GM21576 (cell line): ENCODE measurements at regions not wholly inside any gene's neighbourhood (a gene's known extent, or its start where the extent isn't known, plus 50 kb on each side); places are given as distances from the start of the nearest gene placed in this dataset.
"Not testable (repeated sequence)": the region's sequence is repeated elsewhere in the genome, so short reads cannot be mapped to it uniquely, and the experiment has no call there.

ENCODE experiments used
- ATAC-seq: cut with Tn5 transposase; IDR thresholded peaks from one replicate; pipeline ENCODE4 v1.9.1; 2021; ENCODE audit warnings: mild to moderate bottlenecking, moderate library complexity; ENCODE audit not compliant: unreplicated experiment

DNA sequence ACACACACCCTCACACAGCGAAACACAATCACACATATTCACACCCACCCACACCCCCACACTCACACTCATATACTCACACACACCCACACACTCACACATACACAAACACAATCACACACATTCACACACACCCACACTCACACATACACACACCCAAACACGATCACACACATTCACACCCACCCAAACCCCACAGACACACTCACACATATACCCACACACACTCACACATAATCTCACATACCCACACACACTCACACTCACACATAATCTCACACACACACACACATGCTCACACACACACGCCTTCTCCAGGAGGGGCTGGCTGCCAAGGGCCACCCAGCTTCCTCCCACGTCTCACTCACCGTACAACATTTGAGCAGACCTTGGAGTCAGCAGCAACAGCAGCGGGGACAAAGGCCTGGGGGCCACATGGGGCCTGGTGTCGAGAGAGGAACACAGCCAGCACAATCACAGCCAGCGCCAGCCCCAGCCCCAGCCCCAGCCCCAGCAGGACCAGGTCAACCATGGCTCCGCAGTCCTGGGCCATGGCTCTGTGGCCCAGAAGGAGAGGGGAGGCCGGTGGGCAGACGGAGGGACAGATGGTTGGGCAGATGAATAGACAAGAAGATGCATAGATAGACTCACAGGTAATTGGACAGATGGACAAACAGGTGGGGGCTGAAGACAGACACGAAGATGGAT lies 932.9 kb downstream of the TUBA3C start:
- not testable (repeated sequence) for ATAC-seq

DNA sequence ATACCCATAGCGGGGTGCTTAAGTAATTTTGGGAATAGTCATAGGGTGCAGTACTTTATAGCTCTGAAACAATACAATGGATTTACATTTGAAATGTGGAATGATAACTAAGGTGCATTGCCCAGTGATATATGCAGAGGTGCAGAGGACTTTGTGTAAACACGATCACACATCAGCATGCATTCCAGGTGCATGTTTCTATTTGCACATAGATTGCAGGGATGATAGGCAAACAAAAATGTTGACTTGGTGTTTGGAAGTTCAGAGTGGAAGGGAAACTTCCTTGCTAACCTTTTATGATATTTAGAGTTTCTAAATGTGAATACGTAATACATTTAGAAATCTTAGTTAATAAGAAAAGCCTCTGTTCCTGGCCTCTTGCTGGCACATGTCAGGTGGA lies 941.5 kb downstream of the TUBA3C start:
- ATAC-seq: not testable (repeated sequence)

DNA sequence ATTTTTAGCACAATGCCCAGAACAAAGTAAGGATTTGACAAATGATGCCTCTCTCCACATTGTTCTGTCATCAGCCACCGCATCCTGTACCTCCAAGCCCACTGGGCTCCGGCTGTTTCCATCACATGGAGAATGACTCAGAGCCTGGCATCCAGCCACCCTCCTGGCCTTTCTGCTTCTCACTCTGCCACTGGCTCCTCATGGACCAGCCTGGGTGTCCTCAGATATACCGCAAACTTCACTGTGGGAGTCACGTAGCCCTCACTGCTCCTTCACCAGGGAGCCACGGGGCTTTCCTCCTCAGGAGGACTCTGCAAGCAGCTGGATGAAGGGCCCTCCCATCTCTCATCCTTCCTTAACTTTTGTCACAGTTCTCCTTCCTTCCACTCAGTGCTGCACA lies 943.0 kb downstream of the TUBA3C start:
- not testable (repeated sequence) for ATAC-seq

DNA sequence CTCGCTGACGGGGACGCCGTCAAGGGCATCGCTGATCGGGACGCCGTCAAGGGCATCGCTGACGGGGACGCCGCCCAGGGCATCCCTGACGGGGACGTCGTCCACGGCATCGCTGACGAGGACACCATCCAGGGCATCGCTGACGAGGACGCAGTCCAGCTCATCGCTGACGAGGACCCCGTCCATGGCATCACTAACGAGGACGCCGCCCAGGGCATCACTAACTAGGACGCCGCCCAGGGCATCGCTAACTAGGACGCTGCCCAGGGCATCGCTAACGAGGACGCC lies 945.2 kb downstream of the TUBA3C start:
- no peak for ATAC-seq

DNA sequence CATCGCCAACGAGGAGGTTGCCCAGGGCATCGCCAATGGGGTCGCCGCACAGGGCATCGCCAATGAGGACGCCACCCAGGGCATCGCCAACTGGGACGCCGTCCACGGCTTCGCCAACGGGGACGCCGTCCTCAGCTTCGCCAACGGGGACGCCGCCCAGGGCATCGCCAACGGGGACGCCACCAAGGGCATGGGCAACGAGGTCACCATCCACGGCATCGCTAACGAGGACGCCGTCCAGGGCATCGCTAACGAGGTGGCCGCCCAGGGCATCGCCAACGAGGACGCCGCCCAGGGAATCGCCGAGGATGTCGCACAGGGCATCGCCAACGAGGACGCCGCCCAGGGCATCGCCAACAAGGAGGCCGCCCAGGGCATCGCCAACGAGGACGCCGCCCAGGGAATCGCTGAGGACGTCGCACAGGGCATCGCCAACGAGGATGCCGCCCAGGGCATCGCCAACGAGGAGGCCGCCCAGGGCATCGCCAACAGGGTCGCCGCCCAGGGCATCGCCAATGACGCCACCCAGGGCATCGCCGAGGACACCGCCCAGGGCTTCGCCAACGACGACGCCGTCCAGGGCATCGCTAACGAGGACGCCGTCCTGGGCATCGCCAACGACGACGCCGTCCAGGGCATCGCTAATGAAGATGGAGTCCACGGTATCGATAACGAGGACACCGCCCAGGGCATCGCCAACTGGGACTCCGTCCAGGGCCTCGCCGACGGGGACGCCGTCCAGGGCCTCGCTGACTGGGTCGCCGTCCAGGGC lies 945.7 kb downstream of the TUBA3C start:
- no peak for ATAC-seq

DNA sequence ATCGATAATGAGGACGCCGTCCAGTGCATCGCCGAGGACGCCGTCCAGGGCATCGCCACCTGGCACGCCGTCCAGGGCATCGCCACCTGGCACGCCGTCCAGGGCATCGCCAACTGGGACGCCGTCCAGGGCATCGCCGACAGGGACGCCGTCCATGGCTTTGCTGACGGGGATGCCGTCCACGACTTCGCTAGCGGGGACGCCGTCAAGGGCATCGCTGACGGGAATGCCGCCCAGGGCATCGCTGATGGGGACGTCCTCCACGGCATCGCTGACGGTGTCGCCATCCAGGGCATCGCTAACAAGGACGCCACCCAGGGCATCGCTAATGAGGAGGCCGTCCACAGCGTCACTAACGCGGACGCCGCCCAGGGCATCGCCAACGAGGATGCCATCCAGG lies 946.5 kb downstream of the TUBA3C start:
- no peak for ATAC-seq

DNA sequence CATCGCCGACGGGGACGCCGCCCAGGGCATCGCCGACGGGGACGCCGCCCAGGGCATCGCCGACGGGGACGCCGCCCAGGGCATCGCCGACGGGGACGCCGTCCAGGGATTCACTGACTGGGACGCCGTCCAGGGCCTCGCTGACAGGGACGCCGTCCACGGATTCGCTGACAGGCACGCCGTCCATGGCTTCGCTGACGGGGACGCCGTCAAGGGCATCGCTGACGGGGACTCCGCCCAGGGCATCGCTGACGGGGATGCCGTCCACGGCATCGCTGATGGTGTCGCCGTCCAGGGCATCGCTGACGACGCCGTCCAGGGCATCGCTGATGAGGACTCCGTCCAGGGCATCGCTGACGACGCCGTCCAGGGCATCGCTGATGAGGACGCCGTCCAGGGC lies 947.2 kb downstream of the TUBA3C start:
- ATAC-seq: not testable (repeated sequence)

DNA sequence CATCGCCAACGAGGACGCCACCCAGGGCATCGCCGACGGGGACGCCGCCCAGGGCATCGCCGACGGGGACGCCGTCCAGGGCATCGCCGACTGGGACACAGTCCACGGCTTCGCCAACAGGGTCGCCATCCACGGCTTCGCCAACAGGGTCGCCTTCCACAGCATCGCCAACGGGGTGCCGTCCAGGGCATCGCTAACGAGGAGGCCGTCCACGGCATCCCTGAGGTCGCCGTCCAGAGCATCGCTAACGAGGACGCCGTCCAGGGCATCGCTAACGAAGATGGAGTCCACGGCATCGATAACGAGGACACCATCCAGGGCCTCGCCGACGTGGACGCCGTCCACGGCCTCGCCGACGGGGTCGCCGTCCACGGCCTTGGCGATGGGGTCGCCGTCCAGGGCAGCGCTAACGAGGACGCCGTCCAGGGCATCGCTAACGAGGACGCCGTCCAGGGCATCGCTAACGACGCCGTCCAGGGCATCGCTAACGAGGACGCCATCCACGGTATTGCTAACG lies 947.8 kb downstream of the TUBA3C start:
- no peak for ATAC-seq

DNA sequence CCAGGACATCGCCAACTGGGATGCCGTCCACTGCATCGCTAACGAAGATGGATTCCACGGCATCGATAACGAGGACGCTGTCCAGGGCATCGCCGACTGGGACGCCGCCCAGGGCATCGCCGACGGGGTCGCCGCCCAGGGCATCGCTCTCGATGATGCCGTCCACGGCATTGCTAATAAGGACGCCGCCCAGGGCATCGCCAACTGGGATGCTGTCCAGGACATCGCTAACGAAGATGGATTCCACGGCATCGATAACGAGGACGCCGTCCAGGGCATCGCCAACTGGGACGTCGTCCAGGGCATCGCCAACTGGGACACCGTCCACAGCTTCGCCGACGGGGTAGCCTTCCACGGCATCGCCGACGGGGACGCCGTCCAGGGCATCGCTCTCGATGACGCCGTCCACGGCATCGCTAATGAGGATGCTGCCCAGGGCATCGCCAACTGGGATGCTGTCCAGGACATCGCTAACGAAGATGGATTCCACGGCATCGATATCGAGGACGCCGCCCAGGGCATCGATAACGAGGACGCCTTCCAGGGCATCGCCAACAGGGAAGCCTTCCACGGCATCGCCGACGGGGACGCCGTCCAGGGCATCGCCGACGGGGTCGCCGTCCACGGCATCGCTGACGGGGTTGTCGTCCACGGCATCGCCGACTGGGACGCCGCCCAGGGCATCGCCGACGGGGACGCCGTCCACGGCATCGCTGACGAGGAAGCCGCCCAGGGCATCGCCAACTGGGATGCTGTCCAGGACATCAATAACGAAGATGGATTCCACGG lies 948.4 kb downstream of the TUBA3C start:
- no peak for ATAC-seq

DNA sequence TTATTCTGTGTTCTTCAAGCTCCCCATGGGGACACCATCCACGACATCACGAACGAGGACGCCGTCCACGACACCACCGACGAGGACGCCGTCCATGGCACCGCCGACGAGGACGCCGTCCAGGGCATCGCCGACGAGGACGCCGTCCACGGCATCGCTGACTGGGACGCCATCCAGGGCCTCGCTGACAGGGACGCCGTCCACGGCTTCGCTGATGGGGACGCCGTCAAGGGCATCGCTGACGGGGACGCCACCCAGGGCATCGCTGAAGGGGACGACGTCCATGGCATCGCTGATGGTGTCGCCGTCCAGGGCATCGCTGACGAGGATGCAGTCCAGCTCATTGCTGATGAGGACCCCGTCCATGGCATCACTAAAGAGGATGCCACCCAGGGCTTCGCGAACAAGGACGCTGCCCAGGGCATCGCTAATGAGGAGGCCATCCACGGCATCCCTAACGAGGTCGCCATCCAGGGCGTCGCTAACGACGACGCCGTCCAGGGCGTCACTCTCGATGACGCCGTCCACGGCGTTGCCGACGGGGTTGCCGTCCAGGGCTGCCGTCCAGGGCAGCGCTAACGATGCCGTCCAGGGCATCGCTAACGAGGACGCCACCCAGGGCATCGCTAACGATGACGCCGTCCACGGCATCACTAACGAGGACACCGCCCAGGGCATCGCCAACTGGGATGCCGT lies 949.2 kb downstream of the TUBA3C start:
- no peak for ATAC-seq

DNA sequence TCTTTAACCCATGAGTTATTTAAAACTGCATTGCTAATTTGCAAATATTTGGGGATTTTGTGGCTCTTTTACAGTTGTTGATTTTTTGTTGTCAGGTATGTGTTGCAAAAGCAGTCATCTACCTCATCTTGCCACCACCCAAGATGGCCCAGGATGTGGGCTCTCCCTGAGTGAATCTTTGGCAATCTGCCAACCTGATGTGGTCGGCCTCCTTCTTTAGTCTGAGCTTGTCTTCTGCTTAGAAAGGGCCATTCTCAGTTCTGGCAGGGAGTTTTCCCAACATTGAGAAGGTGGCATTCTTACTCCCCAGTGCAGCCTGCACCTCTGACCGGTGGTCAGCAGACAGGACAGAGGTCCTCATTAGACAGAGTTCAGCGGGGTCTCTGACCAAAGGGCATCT lies 957.2 kb downstream of the TUBA3C start:
- not testable (repeated sequence) for ATAC-seq

DNA sequence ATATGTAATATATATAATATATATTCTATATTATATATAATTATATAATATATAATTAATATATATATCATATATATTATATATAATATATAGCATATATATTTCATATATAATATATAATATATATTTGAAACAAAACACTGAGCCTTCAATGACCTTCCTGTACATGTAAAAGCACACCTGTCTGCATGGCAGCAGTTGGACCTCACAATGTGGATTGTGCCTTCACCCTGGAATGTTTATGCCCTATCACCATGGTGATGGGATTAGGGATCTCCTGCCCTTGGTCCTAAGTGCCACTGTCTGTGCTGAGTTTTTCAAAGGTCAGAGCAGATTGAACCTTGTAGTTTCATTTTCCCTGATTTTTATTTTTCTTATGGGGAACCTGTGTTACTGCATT lies 966.9 kb downstream of the TUBA3C start:
- ATAC-seq: not testable (repeated sequence)

DNA sequence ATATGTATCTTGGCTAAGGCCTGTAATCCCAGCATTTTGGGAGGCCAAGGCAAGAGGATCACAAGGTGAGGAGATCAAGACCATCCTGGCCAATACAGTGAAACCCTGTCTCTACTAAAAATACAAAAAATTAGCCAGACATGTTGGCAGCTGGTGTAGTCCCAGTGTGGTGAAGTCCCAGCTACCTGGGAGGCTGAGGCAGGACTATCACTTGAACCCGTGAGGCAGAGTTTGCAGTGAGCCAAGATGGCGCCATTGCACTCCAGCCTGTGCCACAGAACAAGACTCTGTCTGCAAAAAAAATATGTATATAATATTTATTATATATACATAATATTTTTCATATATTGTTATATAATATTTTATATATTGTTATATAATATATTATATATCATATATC lies 968.1 kb downstream of the TUBA3C start:
- not testable (repeated sequence) for ATAC-seq

DNA sequence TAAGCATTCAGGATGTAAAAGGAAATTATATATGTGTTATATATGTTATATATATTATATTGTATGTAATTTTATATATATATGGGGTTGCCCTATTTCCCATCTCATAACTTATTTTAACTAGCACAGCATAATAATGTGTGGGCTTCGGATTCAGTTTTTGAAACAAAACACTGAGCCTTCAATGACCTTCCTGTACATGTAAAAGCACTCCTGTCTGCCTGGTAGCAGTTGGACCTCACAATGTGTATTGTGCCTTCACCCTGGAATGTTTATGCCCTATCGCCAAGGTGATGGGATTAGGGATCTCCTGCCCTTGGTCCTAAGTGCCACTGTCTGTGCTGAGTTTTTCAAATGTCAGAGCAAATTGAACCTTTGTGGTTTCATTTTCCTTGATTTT lies 968.8 kb downstream of the TUBA3C start:
- ATAC-seq: no peak

DNA sequence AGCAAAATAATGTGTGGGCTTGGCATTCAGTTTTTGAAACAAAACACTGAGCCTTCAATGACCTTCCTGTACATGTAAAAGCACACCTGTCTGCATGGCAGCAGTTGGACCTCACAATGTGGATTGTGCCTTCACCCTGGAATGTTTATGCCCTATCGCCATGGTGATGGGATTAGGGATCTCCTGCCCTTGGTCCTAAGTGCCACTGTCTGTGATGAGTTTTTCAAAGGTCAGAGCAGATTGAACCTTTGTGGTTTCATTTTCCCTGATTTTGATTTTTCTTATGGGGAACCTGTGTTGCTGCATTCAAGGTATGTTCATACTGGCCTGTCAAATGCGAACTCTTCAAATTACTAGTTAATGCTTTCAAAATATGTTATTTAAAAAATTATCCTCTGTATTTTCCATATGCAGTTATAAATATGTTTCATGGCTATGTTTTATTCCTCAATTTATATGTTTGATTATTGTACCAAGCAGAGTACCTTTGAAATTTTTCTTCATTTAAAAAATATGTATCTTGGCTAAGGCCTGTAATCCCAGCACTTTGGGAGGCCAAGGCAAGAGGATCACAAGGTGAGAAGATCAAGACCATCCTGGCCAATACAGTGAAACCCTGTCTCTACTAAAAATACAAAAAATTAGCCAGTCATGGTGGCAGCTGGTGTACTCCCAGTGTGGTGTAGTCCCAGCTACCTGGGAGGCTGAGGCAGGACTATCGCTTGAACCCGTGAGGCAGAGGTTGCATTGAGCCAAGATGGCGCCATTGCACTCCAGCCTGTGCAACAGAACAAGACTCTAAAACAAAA lies 969.7 kb downstream of the TUBA3C start:
- peak; percentile 54 for ATAC-seq

DNA sequence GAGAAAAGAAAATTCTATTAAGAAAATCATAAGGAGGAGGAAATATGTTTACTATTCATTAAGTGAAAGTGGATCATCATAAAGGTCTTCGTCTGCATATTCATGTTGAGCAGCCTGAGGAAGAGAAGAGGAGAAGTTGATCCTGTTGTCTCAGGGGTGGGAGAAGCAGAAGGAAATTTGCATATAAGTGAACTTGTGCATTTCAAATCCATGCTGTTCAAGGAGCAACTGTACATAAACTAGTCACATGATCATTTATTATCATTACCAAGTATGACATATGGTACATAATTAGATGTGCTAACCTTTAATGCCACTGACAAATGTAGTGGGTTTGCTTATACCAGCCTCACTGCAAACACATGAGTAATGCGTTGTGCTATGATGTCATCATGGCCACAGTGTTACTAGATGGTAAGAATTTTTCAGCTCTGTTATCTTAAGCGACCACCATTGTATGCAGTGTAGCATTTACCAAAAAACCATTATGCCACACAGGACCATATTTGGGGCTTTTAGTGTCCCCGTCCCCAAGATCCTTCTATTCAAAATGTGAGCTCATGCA lies 976.9 kb downstream of the TUBA3C start:
- not testable (repeated sequence) for ATAC-seq

DNA sequence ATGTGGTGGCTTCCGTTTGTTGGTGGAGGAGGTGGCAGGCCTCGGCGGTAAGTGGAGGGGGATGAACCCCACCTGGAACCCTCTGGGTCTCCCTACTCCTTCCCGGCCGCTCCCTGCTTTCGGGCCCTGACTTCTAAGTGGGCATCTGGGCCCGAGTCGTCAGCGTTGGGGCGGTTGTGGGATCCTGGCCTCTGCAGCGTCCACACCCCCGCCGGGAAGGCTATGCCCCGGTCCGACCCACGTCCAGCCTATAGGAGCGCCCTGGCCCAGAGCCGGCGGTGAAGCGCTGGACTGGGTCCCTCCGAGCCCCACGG lies 986.3 kb downstream of the TUBA3C start:
- ATAC-seq: not testable (repeated sequence)

DNA sequence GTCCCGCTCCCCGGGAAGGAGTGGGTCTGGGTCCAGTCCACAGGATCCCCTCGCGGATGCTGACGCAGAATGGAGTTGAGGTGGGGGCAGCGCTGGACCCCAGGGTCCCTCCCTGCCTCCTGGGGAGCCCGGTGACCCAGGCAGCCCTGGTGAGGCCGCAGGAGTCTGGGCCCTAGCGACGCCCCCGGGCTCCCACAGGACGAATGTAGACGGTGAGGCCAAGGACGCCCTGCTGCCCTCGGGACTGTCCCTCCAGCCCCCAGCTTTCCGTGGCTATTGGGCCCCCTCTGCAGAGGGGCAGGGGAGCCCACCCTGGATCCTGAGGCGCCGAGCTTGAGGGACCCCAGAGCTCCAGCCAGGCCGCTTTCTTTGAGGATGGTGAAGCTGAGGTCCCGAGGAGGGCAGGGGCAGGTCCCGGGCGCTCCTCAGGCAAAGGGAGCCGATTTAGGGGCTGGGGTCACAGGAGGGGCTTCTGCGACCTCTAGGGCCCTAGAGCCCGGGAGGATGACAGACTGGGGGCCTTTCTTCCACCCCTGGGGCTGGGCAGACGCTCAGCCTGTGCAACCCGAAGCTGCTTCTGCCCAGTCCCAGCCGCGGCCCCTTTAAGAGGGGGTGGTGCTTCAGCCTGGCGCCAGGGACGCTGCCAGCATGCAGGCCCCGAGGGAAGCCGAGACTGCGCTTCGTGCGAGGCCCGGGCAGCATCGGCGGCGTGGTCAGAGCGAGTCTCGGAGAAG lies 986.8 kb downstream of the TUBA3C start:
- ATAC-seq: not testable (repeated sequence)

DNA sequence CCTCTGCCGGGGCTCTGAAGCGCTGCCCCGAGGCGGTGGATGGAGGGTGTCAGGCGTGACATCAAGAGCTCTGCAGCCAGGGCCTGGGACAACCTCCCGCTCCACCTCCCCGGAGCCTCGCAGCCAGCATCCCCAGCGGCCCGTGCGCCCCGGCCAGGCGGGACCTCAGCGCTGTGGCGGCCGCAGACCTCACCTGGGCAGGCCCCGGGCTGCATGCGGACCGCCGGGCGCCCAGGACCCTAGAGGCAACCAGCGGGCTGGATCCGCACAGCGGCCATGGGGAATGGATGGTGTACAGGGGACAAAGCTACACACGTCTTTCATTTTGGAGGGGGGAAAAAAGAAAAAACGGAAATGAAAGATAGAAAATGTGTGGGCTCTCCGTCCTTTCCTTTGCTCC lies 987.5 kb downstream of the TUBA3C start:
- not testable (repeated sequence) for ATAC-seq
